ENCODE measurements at regions not wholly inside any gene's neighbourhood (a gene's known extent, or its start where the extent isn't known, plus 50 kb on each side); places are given as distances from the start of the nearest gene placed in this dataset.

GRCh38 chr9:1707291-1707690, 307.9 kb upstream of the SMARCA2 start:
- TF ChIP-seq GATA2 (CRISPR knock-in tag; IDR thresholded peaks at IDR 0.05) = no peak
- TF ChIP-seq YY1 (IDR thresholded peaks at IDR 0.05; ENCODE audit: low read depth) = no peak
